Calu3 (cell line): ENCODE measurements at regions not wholly inside any gene's neighbourhood (a gene's known extent, or its start where the extent isn't known, plus 50 kb on each side); places are given as distances from the start of the nearest gene placed in this dataset.

ENCODE experiments used
- BruUV-seq: library from RNA; stranded (reverse); fragments of 400-500 nt; replicated peaks from 2 replicates; lab custom pipeline; 2021; lab: Mats Ljungman, UMichigan
- CTCF ChIA-PET: fragments of 300-600 bp; sonication (Branson Sonifier 250); formaldehyde crosslinking; loops from one replicate; lab custom pipeline; 2022; ENCODE audit warnings: antibody characterized with exemption; lab: Charles Lee
- DNase-seq: peaks from one replicate; pipeline ENCODE4 v3.0.0; 2022
- H3K27ac Mint-ChIP-seq: one replicate; pipeline ENCODE4 v1.8.0; 2022; ENCODE audit warnings: mixed read lengths; ENCODE audit not compliant: unreplicated experiment
- H3K27me3 Mint-ChIP-seq: one replicate; pipeline ENCODE4 v1.8.0; 2022; ENCODE audit warnings: mixed read lengths; ENCODE audit not compliant: unreplicated experiment
- H3K36me3 Mint-ChIP-seq: one replicate; pipeline ENCODE4 v1.8.0; 2022; ENCODE audit warnings: mild to moderate bottlenecking, moderate library complexity, mixed read lengths; ENCODE audit not compliant: insufficient read depth, unreplicated experiment
- H3K4me1 Mint-ChIP-seq: one replicate; pipeline ENCODE4 v1.8.0; 2022; ENCODE audit warnings: mild to moderate bottlenecking, low read depth, mixed read lengths; ENCODE audit not compliant: unreplicated experiment
- H3K4me3 Mint-ChIP-seq: one replicate; pipeline ENCODE4 v1.8.0; 2022; ENCODE audit warnings: mild to moderate bottlenecking, low read depth, moderate library complexity, mixed read lengths; ENCODE audit not compliant: unreplicated experiment
- H3K9me3 Mint-ChIP-seq: one replicate; pipeline ENCODE4 v1.8.0; 2022; ENCODE audit warnings: low read depth, mixed read lengths; ENCODE audit not compliant: unreplicated experiment
- CTCF ChIP-seq: fragments of 200-600 bp; IDR thresholded peaks from one replicate; pipeline ENCODE4 v1.8.0; 2022; ENCODE audit warnings: antibody characterized with exemption; ENCODE audit not compliant: unreplicated experiment
- intact Hi-C: fragments of 100-400 bp; cut with micrococcal nuclease; formaldehyde crosslinking; loops from one replicate; pipeline ENCODE4 v1.10.0; 2022; ENCODE audit not compliant: unreplicated experiment

GRCh38 chr5:175282611-175283225, 161.3 kb downstream of the DRD1 start:
- Mint-ChIP-seq H3K4me1 (no peaks in the 10 kb centered on the region), H3K4me3 (no peak overlapping the region), H3K27me3 (no peaks in the 10 kb centered on the region), H3K36me3 (no peaks in the 10 kb centered on the region), H3K27ac (no peak overlapping the region), H3K9me3 (peaks cover 32% of the 10 kb centered on the region)
- no peak for DNase-seq
- BruUV-seq, result no TSS peak
- no peak for TF ChIP-seq CTCF
- CTCF ChIA-PET, result no interaction called here
- intact Hi-C loops, result no loop called here

GRCh38 chr5:175281714-175282113, 162.3 kb downstream of the DRD1 start:
- CTCF ChIA-PET, result no interaction called here
- no peak overlapping the region for H3K27ac Mint-ChIP-seq
- no peak for DNase-seq
- H3K9me3 Mint-ChIP-seq, result peaks cover 28% of the 10 kb centered on the region
- H3K36me3 Mint-ChIP-seq, result no peaks in the 10 kb centered on the region
- TF ChIP-seq CTCF, result no peak
- intact Hi-C loops, result no loop called here
- H3K4me1 Mint-ChIP-seq, result no peaks in the 10 kb centered on the region
- no peaks in the 10 kb centered on the region for H3K27me3 Mint-ChIP-seq
- no TSS peak for BruUV-seq
- no peak overlapping the region for H3K4me3 Mint-ChIP-seq

- H3K27ac Mint-ChIP-seq, result no peak overlapping the region
- H3K4me3 Mint-ChIP-seq, result no peak overlapping the region
- DNase-seq, result no peak
- no peak for TF ChIP-seq CTCF
- CTCF ChIA-PET, result interaction anchor here (0.6 kb wide), 1 partner anchor 10 kb away, joined by 4 read pairs; no protein-coding TSS in a partner anchor
- H3K9me3 Mint-ChIP-seq, result peaks cover 27% of the 10 kb centered on the region
- no peaks in the 10 kb centered on the region for H3K36me3 Mint-ChIP-seq
- no peaks in the 10 kb centered on the region for H3K4me1 Mint-ChIP-seq
- no TSS peak for BruUV-seq
- no peaks in the 10 kb centered on the region for H3K27me3 Mint-ChIP-seq
- intact Hi-C loops, result no loop called here
Measured at GRCh38 chr5:175281257-175281656, 162.7 kb downstream of the DRD1 start.

GRCh38 chr5:175279506-175279905, 164.5 kb downstream of the DRD1 start:
- CTCF ChIA-PET, result no interaction called here
- no peaks in the 10 kb centered on the region for H3K36me3 Mint-ChIP-seq
- no peak overlapping the region for H3K4me3 Mint-ChIP-seq
- H3K9me3 Mint-ChIP-seq, result peaks cover 26% of the 10 kb centered on the region
- DNase-seq, result no peak
- BruUV-seq, result no TSS peak
- H3K4me1 Mint-ChIP-seq, result no peaks in the 10 kb centered on the region
- intact Hi-C loops, result no loop called here
- no peak overlapping the region for H3K27ac Mint-ChIP-seq
- no peaks in the 10 kb centered on the region for H3K27me3 Mint-ChIP-seq
- TF ChIP-seq CTCF, result no peak
